GM12865 (cell line): ENCODE measurements at regions not wholly inside any gene's neighbourhood (a gene's known extent, or its start where the extent isn't known, plus 50 kb on each side); places are given as distances from the start of the nearest gene placed in this dataset.

Experiments
- DNase-seq: peaks from one replicate; pipeline ENCODE4 v3.0.0; 2010; ENCODE audit warnings: low read depth
- H3K4me3 ChIP-seq: 2 replicates; pipeline ENCODE4 v1.5.1; 2011; ENCODE audit warnings: mild to moderate bottlenecking, low read depth, low read length, control low read depth
- CTCF ChIP-seq: IDR thresholded peaks from 2 replicates; pipeline ENCODE4 v1.5.1; 2011; ENCODE audit warnings: low read length, control low read depth, low read depth, inconsistent platforms; ENCODE audit not compliant: insufficient read depth; ENCODE audit errors: missing control alignments

DNA sequence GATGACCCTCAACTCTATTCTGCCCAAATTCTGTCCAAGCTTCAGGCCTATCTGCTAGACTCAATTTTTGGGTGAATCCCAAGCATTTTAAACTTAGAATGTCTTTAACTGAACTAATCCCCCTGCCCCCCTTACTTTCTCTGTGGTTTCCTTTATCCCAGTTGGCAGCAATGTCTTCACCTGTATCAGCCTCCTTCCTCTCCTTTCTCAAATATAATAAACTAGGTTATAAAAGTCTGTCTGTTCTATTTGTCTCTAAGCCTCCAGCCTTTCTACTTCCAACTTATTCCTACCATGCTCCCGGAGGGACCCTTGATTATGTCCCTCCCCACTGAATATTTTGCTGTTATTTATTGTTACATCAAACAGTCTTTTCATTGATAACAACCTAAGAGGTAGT, 375.5 kb upstream of the TRIB2 start:
- H3K4me3 ChIP-seq, result no peak overlapping the region
- DNase-seq, result no peak
- no peak for TF ChIP-seq CTCF

DNA sequence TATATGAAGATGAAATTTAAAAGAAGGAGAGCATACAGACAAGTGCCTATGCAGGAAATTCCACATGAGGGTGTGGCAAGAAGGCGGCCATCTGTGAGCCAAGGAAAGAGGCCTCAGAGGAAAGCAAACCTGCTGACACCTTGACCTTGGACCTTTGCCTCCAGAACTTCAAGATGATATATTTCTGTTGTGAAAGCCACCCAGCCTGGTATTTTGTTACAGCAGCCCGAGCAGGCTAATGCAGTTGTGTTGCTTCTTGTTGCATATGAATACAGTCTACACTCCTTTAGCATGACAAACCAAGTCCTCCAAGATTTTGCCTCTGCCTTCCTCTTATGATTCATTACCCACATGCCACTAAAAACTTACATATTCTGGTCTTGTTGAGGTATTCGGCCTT, 374.8 kb upstream of the TRIB2 start:
- no peak for DNase-seq
- TF ChIP-seq CTCF, result no peak
- H3K4me3 ChIP-seq, result no peak overlapping the region

DNA sequence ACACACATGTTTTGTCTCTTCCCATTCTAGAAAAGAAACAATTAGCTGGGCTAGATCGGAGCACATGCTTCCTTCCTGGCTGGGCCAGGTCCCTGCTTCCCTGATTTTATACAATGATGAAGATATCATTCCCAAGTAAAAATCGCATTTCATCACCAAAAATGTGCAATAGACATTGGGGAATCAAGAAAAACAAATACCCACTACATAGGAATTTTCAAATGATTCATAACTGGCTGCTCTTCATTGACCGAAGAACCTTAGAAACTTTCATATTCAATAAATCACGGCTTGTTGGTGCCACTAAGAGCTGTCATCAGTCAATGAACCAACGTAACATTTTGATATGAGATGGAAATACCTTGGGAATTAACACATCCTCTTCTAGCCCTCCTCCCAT, 373.6 kb upstream of the TRIB2 start:
- TF ChIP-seq CTCF, result no peak
- DNase-seq, result no peak
- H3K4me3 ChIP-seq, result no peak overlapping the region

GRCh38 chr2:12347066-12347493, 369.7 kb upstream of the TRIB2 start:
- no peak for DNase-seq
- no peak overlapping the region for H3K4me3 ChIP-seq
- no peak for TF ChIP-seq CTCF

DNA sequence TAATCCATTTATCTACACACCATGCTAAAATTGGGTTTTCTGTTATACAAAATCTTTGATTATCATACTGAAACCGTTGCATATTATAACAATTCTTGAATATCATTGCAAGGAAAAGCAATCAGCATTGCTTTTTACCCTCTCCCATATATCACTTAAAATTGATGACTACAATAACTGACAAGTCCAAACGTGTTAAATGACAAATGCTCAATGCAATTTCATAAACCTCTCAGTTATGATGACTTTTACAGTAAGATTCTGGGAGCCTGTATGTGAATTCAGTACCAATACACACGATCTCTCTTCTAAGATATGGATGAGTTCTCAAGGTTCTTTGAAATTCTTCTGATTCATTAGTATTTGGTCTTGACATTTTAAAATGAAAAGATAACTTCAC, 368.5 kb upstream of the TRIB2 start:
- no peak for TF ChIP-seq CTCF
- no peak overlapping the region for H3K4me3 ChIP-seq
- no peak for DNase-seq

- DNase-seq, result no peak
- H3K4me3 ChIP-seq, result no peak overlapping the region
- no peak for TF ChIP-seq CTCF
Observed at GRCh38 chr2:12350821-12351220, 365.9 kb upstream of the TRIB2 start.

DNA sequence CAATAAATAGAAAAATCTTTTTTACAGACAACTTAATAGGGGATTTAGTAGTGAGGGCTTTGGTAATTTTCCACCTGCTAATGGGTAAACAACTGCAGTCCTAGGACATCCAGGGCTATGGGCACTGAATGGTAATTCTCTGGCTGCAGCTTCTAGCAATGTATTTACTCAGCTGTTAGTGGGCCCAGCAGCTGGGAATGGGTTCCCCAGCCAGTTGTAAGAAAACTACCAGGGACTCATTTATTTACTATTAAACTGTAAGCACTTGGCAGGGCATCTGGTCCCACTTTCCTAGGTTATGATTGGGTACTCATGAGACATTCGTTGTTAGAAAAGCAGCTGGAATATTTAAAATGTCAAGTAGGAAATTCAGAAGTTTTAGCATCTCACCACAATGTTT, 363.8 kb upstream of the TRIB2 start:
- no peak overlapping the region for H3K4me3 ChIP-seq
- no peak for DNase-seq
- no peak for TF ChIP-seq CTCF
